Keratinocyte (primary cell): ENCODE measurements at regions not wholly inside any gene's neighbourhood (a gene's known extent, or its start where the extent isn't known, plus 50 kb on each side); places are given as distances from the start of the nearest gene placed in this dataset.

Source experiments
- DNase-seq: peaks from one replicate; pipeline ENCODE4 v3.0.0-alpha.2; 2011; ENCODE audit warnings: low read depth, missing footprints, low spot score
- FAIRE-seq: peaks from 2 replicates; lab custom pipeline; 2011; peaks lifted over from hg19 to GRCh38; lab: Jason Lieb, UNC
- H2AFZ ChIP-seq: 2 replicates; pipeline ENCODE4 v1.6.0; 2012; ENCODE audit warnings: low read length, control low read depth, inconsistent platforms; ENCODE audit not compliant: control insufficient read depth
- H3K27ac ChIP-seq: 2 replicates; pipeline ENCODE4 v1.5.1; 2011; ENCODE audit warnings: low read length; ENCODE audit not compliant: control insufficient read depth, insufficient read depth
- H3K27me3 ChIP-seq: 3 replicates; pipeline ENCODE4 v1.6.0; 2011; ENCODE audit warnings: low read length; ENCODE audit not compliant: control insufficient read depth, insufficient read depth; ENCODE audit errors: extremely low read depth
- H3K36me3 ChIP-seq, 2 experiments: 2 replicates in 1 of 2; 3 replicates in 1 of 2; pipeline ENCODE4 v1.5.1; 2011; ENCODE audit warnings: low read length in 2 of 2, mild to moderate bottlenecking in 1 of 2; ENCODE audit not compliant: control insufficient read depth in 2 of 2, insufficient read depth in 2 of 2; ENCODE audit errors: extremely low read depth in 1 of 2
- H3K4me1 ChIP-seq: 3 replicates; pipeline ENCODE4 v1.5.1; 2011; ENCODE audit warnings: low read length; ENCODE audit not compliant: control insufficient read depth, insufficient read depth; ENCODE audit errors: extremely low read depth
- H3K4me2 ChIP-seq: 3 replicates; pipeline ENCODE4 v1.6.0; 2011; ENCODE audit warnings: low read depth, low read length; ENCODE audit not compliant: control insufficient read depth, insufficient read depth; ENCODE audit errors: extremely low read depth
- H3K4me3 ChIP-seq, 3 experiments: fragments of 200-600 bp in 1 of 3; sonication (generic) in 1 of 3; 2 replicates in 2 of 3; 3 replicates in 1 of 3; pipeline ENCODE4 v1.5.1; 2011 to 2016; ENCODE audit warnings: low read length in 3 of 3, mild to moderate bottlenecking in 3 of 3, control low read depth in 2 of 3, inconsistent platforms in 1 of 3, low read depth in 1 of 3, mixed read lengths in 1 of 3, mixed run types in 1 of 3, moderate library complexity in 1 of 3; ENCODE audit not compliant: control insufficient read depth in 2 of 3, insufficient read depth in 2 of 3; ENCODE audit errors: extremely low read depth in 1 of 3
- H3K79me2 ChIP-seq: 2 replicates; pipeline ENCODE4 v1.6.0; 2012; ENCODE audit warnings: low read length; ENCODE audit not compliant: control insufficient read depth, insufficient read depth
- H3K9ac ChIP-seq: 3 replicates; pipeline ENCODE4 v1.6.0; 2011; ENCODE audit warnings: low read length; ENCODE audit not compliant: control insufficient read depth, insufficient read depth; ENCODE audit errors: extremely low read depth
- H3K9me1 ChIP-seq: 3 replicates; pipeline ENCODE4 v1.6.0; 2011; ENCODE audit warnings: low read length; ENCODE audit not compliant: control insufficient read depth, insufficient read depth; ENCODE audit errors: extremely low read depth
- H3K9me3 ChIP-seq: 2 replicates; pipeline ENCODE4 v1.5.1; 2012; ENCODE audit warnings: low read depth, low read length; ENCODE audit not compliant: control insufficient read depth
- H4K20me1 ChIP-seq: 3 replicates; pipeline ENCODE4 v1.6.0; 2011; ENCODE audit warnings: low read length; ENCODE audit not compliant: control insufficient read depth, insufficient read depth; ENCODE audit errors: extremely low read depth
- EZH2 ChIP-seq: IDR thresholded peaks from one replicate; pipeline ENCODE4 v1.6.1; 2012; ENCODE audit warnings: inconsistent platforms, mild to moderate bottlenecking, low read length, moderate library complexity
- dilution Hi-C: fragments of 300-500 bp; cut with MboI; formaldehyde crosslinking; loops from one replicate; pipeline ENCODE4 v1.7.0; 2020; ENCODE audit warnings: low sequenced_read_pairs; ENCODE audit not compliant: extremely low pct_ligation_motif_present
- TF ChIP-seq, protein P1 (sequence below), 3 experiments: IDR thresholded peaks in 1 of 3; conservative IDR thresholded peaks in 1 of 3; optimal IDR thresholded peaks in 1 of 3; 2 replicates in 2 of 3; 3 replicates in 1 of 3; pipeline versions ENCODE3 to v1.5.1; 2011; ENCODE audit warnings: low read length in 3 of 3, mild to moderate bottlenecking in 3 of 3, moderate library complexity in 2 of 3, control low read depth in 1 of 3, inconsistent platforms in 1 of 3; ENCODE audit not compliant: insufficient read depth in 2 of 3; ENCODE audit errors: extremely low read depth in 1 of 3

DNA sequence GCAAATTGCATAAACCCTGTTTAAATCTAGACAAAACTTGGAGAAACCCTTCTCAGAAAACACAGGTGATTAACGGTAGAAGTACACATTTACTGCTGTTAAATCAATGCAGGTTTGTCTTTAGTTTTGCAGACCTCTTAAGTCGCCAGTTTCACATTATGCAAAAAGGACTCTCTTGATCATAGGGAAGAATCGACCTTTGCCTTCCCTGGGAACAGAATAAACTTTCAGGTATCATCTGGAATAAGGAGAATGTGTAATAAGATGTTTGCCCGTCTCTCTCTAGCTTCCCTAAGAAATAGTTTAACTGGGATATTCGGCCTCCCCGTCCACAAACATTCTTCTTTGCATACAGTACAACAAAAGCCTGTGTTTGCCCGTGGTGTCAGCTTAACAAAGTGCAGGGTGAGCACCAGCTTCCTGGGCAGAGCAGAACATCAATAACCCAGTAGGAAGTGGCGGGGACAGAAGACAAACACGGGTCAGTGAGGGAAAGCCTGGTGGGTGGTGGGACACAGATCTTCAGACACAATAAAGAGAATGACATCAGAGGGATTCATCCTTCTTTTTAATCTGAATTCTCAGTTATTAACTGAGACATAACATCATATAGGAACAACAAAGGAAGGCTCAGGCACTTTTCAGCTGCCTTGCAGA is 1077.7 kb upstream of the SLC10A2 start:
- dilution Hi-C loops, result no loop called here
- no peaks in the 10 kb centered on the region for H3K27me3 ChIP-seq
- FAIRE-seq (no peak), DNase-seq (no peak)
- TF ChIP-seq EZH2, result no peak
- TF ChIP-seq, protein P1, sequence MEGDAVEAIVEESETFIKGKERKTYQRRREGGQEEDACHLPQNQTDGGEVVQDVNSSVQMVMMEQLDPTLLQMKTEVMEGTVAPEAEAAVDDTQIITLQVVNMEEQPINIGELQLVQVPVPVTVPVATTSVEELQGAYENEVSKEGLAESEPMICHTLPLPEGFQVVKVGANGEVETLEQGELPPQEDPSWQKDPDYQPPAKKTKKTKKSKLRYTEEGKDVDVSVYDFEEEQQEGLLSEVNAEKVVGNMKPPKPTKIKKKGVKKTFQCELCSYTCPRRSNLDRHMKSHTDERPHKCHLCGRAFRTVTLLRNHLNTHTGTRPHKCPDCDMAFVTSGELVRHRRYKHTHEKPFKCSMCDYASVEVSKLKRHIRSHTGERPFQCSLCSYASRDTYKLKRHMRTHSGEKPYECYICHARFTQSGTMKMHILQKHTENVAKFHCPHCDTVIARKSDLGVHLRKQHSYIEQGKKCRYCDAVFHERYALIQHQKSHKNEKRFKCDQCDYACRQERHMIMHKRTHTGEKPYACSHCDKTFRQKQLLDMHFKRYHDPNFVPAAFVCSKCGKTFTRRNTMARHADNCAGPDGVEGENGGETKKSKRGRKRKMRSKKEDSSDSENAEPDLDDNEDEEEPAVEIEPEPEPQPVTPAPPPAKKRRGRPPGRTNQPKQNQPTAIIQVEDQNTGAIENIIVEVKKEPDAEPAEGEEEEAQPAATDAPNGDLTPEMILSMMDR (optimal IDR thresholded peaks at IDR 0.05 in 1 of 3, IDR thresholded peaks at IDR 0.05 in 1 of 3, conservative IDR thresholded peaks at IDR 0.05 in 1 of 3; ENCODE audit: extremely low read depth in 1 of 3, insufficient read depth in 2 of 3, low read length in 3 of 3), result no peak
- H3K79me2 ChIP-seq, result no peaks in the 10 kb centered on the region
- H3K27ac ChIP-seq, result no peak overlapping the region
- no peak overlapping the region for H3K4me2 ChIP-seq
- H3K4me1 ChIP-seq, result no peaks in the 10 kb centered on the region
- H3K9me1 ChIP-seq, result no peaks in the 10 kb centered on the region
- H3K4me3 ChIP-seq, result no peak overlapping the region
- no peak overlapping the region for H2AFZ ChIP-seq
- H4K20me1 ChIP-seq, result no peaks in the 10 kb centered on the region
- H3K36me3 ChIP-seq, result no peaks in the 10 kb centered on the region
- no peak overlapping the region for H3K9ac ChIP-seq
- no peaks in the 10 kb centered on the region for H3K9me3 ChIP-seq

DNA sequence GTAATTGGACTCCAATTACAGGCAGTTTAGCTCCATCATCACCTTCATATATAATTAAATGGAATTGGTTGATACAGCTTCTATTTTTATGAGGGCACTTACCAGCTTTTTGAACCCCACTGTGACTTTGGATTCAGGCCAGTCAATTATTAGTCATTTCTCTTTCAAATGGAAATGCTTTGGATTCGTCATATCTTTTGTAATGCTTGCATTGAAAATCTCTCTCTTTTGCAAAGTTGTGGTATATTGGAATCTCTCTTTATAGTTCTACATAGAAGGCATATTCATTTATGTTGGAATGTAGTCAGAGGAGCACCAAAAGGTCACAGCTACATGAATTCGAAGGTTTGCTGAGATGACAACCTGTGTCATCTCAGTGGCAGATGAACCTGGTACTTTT is 1074.3 kb upstream of the SLC10A2 start:
- dilution Hi-C loops, result no loop called here
- H3K4me2 ChIP-seq, result no peak overlapping the region

More for the DNA sequence above, 1074.3 kb upstream of the SLC10A2 start:
- Histone ChIP-seq H3K79me2 (no peaks in the 10 kb centered on the region), H3K9me1 (no peaks in the 10 kb centered on the region), H3K27ac (no peak overlapping the region), H3K9ac (no peak overlapping the region), H4K20me1 (no peaks in the 10 kb centered on the region), H3K36me3 (no peaks in the 10 kb centered on the region), H3K27me3 (no peaks in the 10 kb centered on the region), H3K4me3 (no peak overlapping the region), H3K9me3 (no peaks in the 10 kb centered on the region), H2AFZ (no peak overlapping the region), H3K4me1 (no peaks in the 10 kb centered on the region)
- DNase-seq (no peak), FAIRE-seq (no peak)
- TF ChIP-seq, protein P1 (optimal IDR thresholded peaks at IDR 0.05 in 1 of 3, IDR thresholded peaks at IDR 0.05 in 1 of 3, conservative IDR thresholded peaks at IDR 0.05 in 1 of 3; ENCODE audit: extremely low read depth in 1 of 3, insufficient read depth in 2 of 3, low read length in 3 of 3), result no peak
- no peak for TF ChIP-seq EZH2
